Adrenal gland (tissue), 9 donors: ENCODE measurements at regions not wholly inside any gene's neighbourhood (a gene's known extent, or its start where the extent isn't known, plus 50 kb on each side); places are given as distances from the start of the nearest gene placed in this dataset.

ENCODE experiments used
- DNase-seq, 7 donors: peaks; one replicate each; pipeline ENCODE4 v3.0.0-alpha.2; 2019 to 2020
- H3K27ac ChIP-seq, 5 donors: fragments of 200-600 bp; sonication (generic) in 4 of 5; 1 replicate in 3 of 5; 2 replicates in 2 of 5; pipeline versions ENCODE4 v1.5.1 to v1.8.0; 2016 to 2020; ENCODE audit warnings: mild to moderate bottlenecking in 1 of 5
- H3K27me3 ChIP-seq: fragments of 200-600 bp; 2 replicates; pipeline ENCODE4 v1.8.0; 2021
- H3K36me3 ChIP-seq, 2 donors: fragments of 200-600 bp; replicated peaks in 1 of 2; 1 replicate in 1 of 2; 2 replicates in 1 of 2; pipeline versions ENCODE4 v1.5.1 to v1.8.0; 2018 to 2022
- H3K4me1 ChIP-seq, 2 donors: fragments of 200-600 bp; replicated peaks in 1 of 2; 1 replicate in 1 of 2; 2 replicates in 1 of 2; pipeline versions ENCODE4 v1.5.1 to v1.8.0; 2018 to 2021
- H3K4me3 ChIP-seq, 4 donors: fragments of 200-600 bp; sonication (generic) in 3 of 4; one replicate each; pipeline ENCODE4 v1.5.1; 2016 to 2018
- H3K9me3 ChIP-seq, 3 donors: fragments of 200-600 bp; sonication (generic) in 1 of 3; replicated peaks in 1 of 3; 1 replicate in 2 of 3; 2 replicates in 1 of 3; pipeline versions ENCODE4 v1.5.1 to v1.8.0; 2016 to 2021
- POLR2A ChIP-seq, 2 donors: fragments of 450-650 bp; IDR thresholded peaks; one replicate each; pipeline ENCODE4 v1.6.1; 2017; ENCODE audit warnings: antibody characterized with exemption in 2 of 2, mild to moderate bottlenecking in 2 of 2, moderate library complexity in 1 of 2
- WGBS, 4 donors: extraction: QIAGEN DNeasy Blood & Tissue Kit in 2 of 4; methylation state at CpG; one replicate each; pipeline versions ENCODE4 v1.1.5 to v1.1.7; 2013 to 2017; 5-methylcytosine and 5-hydroxymethylcytosine counted together
- intact Hi-C, 2 donors: fragments of 100-400 bp; cut with DNase I; formaldehyde crosslinking; loops; one replicate each; pipeline versions ENCODE4 v1.14.1 to v1.15.0; 2022 to 2023
- TF ChIP-seq, protein P1 (sequence below), 6 experiments: fragments of 450-650 bp in 4 of 6; fragments of 200-600 bp in 2 of 6; sonication (generic) in 1 of 6; IDR thresholded peaks; 1 replicate in 5 of 6; 2 replicates in 1 of 6; pipeline versions ENCODE4 v1.5.1 to v1.8.0; 2016 to 2021; ENCODE audit warnings: antibody characterized with exemption in 6 of 6, mild to moderate bottlenecking in 2 of 6, moderate library complexity in 1 of 6
- donor health status: healthy with polysubstance abuse.
- donor health status: Bipolar disorder and iron deficiency.
- donor health status: DM: yes; HTN: yes; CAD: no.
- donor health status: DM: no; HTN: no; CAD: no.
- donor health status: DM: no; HTN: no; CAD: no.

DNA sequence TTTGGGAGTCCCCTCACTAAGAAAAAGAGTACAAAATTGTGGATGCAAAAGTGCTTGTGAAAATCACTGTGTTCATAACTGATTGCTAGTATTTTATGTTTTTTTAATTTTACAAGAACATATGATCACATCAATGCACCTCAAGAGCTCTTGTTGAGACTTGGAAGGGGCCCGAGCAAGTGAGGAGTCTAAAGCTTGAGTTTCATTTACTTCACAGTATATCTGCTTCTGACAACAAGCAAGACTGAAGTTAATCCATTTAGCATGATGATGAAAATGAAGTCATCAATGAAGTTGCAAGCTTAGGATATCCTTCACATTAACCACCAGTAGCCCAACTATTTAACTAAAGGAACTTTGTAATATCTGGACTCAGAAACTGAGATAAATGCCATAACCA, 182.5 kb upstream of the DIO2 start:
- intact Hi-C loops, result no loop called here
- no peak overlapping the region for H3K27ac ChIP-seq
- no peak overlapping the region for H3K4me3 ChIP-seq
- no peak for DNase-seq
- H3K27me3 ChIP-seq, result no peaks in the 10 kb centered on the region
- H3K36me3 ChIP-seq, result no peaks in the 10 kb centered on the region
- WGBS, 4 donors, result 0 to 50% (median 20%) methylated on average over 1 of the region's 1 CpG
- TF ChIP-seq, protein P1, sequence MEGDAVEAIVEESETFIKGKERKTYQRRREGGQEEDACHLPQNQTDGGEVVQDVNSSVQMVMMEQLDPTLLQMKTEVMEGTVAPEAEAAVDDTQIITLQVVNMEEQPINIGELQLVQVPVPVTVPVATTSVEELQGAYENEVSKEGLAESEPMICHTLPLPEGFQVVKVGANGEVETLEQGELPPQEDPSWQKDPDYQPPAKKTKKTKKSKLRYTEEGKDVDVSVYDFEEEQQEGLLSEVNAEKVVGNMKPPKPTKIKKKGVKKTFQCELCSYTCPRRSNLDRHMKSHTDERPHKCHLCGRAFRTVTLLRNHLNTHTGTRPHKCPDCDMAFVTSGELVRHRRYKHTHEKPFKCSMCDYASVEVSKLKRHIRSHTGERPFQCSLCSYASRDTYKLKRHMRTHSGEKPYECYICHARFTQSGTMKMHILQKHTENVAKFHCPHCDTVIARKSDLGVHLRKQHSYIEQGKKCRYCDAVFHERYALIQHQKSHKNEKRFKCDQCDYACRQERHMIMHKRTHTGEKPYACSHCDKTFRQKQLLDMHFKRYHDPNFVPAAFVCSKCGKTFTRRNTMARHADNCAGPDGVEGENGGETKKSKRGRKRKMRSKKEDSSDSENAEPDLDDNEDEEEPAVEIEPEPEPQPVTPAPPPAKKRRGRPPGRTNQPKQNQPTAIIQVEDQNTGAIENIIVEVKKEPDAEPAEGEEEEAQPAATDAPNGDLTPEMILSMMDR (IDR thresholded peaks at IDR 0.05), result no peak
- TF ChIP-seq POLR2A (IDR thresholded peaks at IDR 0.05), result no peak
- no peaks in the 10 kb centered on the region for H3K9me3 ChIP-seq
- no peaks in the 10 kb centered on the region for H3K4me1 ChIP-seq

DNA sequence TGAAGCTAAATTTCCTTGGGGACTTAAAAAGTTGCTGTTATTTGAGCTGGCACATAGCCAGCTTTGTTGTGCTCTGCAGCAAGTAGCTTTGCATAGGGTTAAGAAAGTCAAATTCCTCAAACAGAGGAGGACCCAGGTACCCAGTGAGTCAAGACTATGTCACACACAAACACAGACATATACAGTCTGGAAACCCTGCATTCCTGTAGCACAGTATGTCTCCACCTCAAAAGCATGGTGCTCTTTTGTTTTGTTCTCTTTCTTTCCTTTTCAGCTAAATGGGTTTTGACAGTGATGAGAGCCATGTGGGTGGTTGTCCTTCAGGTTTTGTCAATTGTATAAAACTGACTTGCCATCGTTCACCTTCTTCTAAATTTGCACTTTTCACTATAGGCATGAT, 179.6 kb upstream of the DIO2 start:
- H3K9me3 ChIP-seq, result no peaks in the 10 kb centered on the region
- no peak overlapping the region for H3K4me3 ChIP-seq
- H3K27me3 ChIP-seq, result no peaks in the 10 kb centered on the region
- H3K27ac ChIP-seq, result no peak overlapping the region
- DNase-seq, result no peak
- no peaks in the 10 kb centered on the region for H3K36me3 ChIP-seq
- no peak for TF ChIP-seq POLR2A (IDR thresholded peaks at IDR 0.05)
- TF ChIP-seq, protein P1 (IDR thresholded peaks at IDR 0.05), result no peak
- intact Hi-C loops, result no loop called here
- 69 to 89% (median 77%) methylated on average over 1 of the region's 1 CpG for WGBS, 4 donors
- H3K4me1 ChIP-seq, result peaks cover 11 to 15% of the 10 kb centered on the region in 2 donors

DNA sequence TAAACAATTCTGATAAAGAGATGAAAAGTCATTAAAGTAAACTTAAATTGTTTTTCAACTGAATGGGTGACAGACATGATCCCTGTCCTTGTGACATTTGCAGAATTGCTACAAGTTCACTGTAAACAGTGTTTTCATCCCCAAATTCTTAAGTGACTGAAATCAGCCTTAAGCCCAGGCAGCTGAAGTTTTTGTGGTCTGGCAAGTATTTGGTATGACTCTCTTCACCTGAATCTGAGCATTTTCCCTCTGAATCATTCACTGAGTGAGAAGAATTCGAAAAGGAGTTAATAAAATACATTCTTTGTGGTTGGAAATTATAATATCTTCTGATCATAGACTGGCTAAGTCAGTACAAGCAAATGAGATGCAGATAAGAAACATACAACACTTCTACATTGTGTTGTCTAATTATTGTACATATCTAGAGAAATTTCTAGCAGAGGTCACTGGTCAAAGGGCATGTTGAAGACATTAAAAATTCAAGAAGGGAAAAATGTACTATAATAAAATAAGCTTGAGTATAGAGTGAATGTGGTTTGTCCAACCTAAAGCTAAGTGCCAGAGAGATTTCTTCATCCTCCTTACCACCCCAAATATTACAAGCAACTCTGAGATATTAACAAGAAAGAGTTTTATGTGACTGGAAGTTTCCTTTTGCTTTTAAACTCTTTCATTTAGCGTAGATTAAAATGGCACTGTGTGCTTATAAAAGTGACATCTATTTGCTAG, 177.8 kb upstream of the DIO2 start:
- intact Hi-C loops, result no loop called here
- WGBS, 4 donors, result 77 to 85% (median 81%) methylated on average over 2 of the region's 2 CpGs
- Histone ChIP-seq H3K9me3 (no peaks in the 10 kb centered on the region), H3K27me3 (no peaks in the 10 kb centered on the region), H3K4me3 (no peak overlapping the region), H3K4me1 (peaks cover 11 to 15% of the 10 kb centered on the region in 2 donors), H3K27ac (no peak overlapping the region), H3K36me3 (no peaks in the 10 kb centered on the region)
- no peak for DNase-seq
- TF ChIP-seq, protein P1 (IDR thresholded peaks at IDR 0.05), result no peak
- no peak for TF ChIP-seq POLR2A (IDR thresholded peaks at IDR 0.05)

DNA sequence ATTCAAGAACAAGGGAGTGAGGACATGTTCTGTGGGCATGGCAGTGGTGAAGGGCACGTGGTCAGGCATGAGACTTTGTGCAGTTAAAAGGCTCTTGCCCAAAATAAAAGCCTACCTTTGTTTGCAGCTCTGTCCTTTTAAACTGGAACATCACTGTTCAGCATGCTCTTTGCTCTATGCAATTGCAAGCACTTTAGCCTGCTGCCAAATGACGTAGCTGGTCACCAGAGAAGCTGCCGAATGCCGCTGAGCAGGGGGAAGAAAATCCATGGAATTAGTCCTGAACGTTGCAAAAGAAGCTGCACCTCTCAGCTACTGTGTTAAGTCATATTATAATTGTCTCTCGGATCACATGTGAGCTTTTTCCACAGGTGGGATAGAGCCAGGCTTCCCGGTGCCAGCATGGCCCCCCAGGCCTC, 176.3 kb upstream of the DIO2 start:
- Histone ChIP-seq H3K36me3 (no peaks in the 10 kb centered on the region), H3K27me3 (no peaks in the 10 kb centered on the region), H3K27ac (peak overlapping the region in 3 of 5 donors; percentile 18 to 74 (median 23)), H3K4me3 (peak overlapping the region in 1 of 4 donors; percentile 23), H3K9me3 (no peaks in the 10 kb centered on the region), H3K4me1 (peaks cover 11 to 15% of the 10 kb centered on the region in 2 donors)
- intact Hi-C loops, result no loop called here
- WGBS, 4 donors, result 39 to 45% (median 44%) methylated on average over 7 of the region's 7 CpGs
- TF ChIP-seq POLR2A (IDR thresholded peaks at IDR 0.05), result peak in 1 of 2 donors; percentile 27
- TF ChIP-seq, protein P1 (IDR thresholded peaks at IDR 0.05), result no peak
- peak; percentile 43 to 72 (median 62) for DNase-seq
